HG03280 (cell line): ENCODE measurements at regions not wholly inside any gene's neighbourhood (a gene's known extent, or its start where the extent isn't known, plus 50 kb on each side); places are given as distances from the start of the nearest gene placed in this dataset.

ENCODE experiments used
- ATAC-seq: cut with Tn5 transposase; IDR thresholded peaks from one replicate; pipeline ENCODE4 v1.9.1; 2021; ENCODE audit warnings: mild to moderate bottlenecking, moderate library complexity; ENCODE audit not compliant: unreplicated experiment

DNA sequence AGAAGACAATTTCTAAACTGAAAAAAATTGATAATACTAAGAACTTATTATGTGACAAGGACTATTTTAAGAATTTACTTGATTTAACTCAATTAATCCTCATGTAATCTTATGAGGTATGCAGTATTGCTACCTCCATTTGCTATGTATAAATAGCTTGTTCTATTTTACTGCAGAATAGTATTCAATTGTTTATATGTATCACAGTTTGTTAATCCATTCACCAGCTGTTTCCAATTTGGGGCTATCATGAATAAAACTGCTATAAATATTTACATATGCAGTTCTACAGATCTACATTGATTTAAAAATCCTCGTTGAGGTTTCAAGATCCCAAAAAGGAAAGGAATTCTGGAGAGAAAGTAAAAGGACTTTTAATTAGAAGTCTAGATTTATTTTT lies 54.8 kb upstream of the DOCK10 start:
- ATAC-seq, result no peak
